ENCODE measurements at regions not wholly inside any gene's neighbourhood (a gene's known extent, or its start where the extent isn't known, plus 50 kb on each side); places are given as distances from the start of the nearest gene placed in this dataset.
"Not testable (repeated sequence)": the region's sequence is repeated elsewhere in the genome, so short reads cannot be mapped to it uniquely, and the experiment has no call there.

DNA sequence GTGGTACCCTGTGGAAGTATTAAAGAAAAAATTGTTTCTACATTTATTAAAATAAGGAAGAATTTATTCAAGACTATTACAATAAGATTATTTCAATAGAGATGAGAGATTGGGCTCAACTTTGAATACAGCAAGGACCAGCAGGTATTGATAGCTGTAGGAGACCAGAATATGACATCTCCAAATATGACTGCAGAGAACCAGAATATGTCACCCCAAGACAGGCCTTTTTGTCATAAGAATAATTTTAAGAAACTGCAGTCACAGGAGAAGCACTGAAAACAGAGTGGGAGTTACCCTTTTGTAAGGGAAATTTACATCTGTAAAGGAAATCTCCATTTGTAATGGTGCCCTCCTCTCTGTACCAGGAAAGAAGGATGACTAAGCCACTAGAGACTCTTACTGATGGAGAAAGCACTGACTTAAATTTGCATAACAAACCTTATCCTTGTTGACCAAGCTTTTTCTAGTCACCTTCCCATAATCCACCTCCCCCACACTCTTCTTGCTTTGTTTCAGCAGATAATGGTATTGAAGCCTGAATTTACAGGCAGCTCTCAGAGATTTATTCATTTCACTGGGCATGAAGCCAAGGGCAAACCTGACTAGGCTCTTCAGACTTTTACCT, 145.1 kb upstream of the RMP24 start:
- peak; percentile 2 for DNase-seq

DNA sequence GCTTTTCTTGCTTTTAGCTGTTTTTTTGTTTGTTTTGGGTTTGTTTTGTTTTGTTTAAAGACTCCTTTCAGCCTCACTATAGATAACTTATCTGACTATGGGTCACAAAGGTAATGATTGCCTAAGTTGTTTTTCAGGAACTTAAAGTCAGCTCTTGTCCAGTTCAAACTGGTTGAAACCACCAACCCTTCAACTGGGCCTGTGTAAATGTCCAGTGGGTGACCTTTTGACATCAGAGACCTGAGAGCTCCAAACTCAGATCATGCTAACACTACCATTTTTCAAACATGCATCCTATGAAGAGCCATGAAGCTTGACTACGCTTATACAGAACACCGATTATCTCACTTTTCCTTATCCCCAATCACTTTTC, 144.6 kb upstream of the RMP24 start:
- no peak for DNase-seq

DNA sequence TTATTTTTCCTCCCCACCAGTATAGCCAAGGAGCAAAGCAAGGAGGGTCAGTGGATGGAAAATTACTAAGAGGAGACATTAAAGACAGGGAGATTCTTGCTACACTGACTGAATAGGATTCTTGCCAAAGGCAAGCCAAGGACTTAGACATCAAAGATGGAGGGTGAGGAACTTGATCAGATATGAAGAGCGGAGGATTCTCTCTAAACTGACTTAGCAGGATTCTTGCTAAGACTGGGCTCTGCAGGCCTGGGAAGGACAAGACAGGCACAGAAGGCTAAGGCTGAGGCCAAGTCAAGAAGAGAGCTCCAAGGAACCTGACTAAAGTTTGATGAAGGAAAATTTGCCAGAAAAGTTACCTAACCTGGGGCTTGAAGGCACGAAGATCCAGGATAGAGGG, 143.9 kb upstream of the RMP24 start:
- no peak for DNase-seq

DNA sequence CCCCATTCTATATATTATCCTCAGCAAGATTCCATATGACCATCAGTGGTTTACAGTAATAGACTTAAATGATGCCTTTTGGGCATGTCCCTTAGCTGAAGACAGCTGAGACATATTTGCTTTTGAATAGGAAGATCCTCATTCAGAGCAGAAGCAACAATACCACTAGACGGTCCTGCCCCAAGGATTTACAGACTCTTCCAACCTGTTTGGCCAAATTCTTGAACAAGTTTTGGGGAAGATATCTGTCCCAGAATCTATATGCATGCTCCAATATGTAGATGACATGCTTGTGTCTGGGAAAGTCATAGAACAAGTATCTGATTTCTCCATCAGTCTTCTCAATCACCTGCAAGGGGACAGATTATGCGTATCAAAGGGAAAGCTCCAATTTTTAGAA, 137.1 kb upstream of the RMP24 start:
- DNase-seq, result no peak

DNA sequence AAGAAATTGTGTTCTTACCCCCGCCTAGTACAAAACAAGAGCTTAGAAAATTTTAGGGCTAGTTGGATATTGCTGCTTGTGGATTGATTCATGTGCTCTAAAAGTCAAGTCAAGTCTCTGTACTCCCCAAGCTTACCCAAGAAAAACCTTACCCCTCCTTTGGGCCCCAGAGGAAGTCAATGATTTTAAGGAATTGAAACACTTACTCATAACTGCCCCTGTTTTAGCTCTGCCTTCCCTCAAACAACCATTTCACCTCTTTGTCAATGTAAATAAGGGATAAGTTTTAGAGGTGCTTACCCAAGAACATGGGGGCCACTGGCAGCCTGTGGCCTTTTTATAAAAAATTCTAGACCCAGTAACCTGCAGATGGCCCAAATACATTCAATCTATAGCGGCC, 136.6 kb upstream of the RMP24 start:
- DNase-seq, result no peak

GRCh38 chr18:35836932-35837331, 135.5 kb upstream of the RMP24 start:
- DNase-seq, result no peak

- DNase-seq, result no peak
Observed at GRCh38 chr18:35837922-35838496, 134.5 kb upstream of the RMP24 start.

GRCh38 chr18:35841283-35841682, 131.2 kb upstream of the RMP24 start:
- peak; percentile 8 for DNase-seq

DNA sequence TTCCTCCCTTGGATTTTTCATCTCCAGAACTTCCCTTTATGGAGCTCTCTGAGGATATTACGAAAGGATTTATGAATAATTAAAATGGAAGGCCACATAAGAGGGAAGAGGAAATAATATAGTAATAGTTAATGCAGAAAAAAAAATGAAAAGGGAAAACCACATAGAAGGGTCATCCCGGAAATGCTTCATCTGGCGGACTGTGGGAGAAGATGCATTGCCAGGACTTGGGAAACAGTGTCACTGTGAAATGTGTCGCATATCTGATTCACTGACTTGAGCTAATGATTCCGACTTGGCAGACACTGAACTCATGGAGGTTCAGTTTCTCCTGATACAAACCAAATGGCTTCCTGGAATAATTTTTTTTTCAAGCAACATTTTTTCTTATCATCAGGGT, 129.9 kb upstream of the RMP24 start:
- DNase-seq, result no peak

- DNase-seq, result not testable (repeated sequence)
Observed at GRCh38 chr18:35848321-35848720, 124.2 kb upstream of the RMP24 start.

DNA sequence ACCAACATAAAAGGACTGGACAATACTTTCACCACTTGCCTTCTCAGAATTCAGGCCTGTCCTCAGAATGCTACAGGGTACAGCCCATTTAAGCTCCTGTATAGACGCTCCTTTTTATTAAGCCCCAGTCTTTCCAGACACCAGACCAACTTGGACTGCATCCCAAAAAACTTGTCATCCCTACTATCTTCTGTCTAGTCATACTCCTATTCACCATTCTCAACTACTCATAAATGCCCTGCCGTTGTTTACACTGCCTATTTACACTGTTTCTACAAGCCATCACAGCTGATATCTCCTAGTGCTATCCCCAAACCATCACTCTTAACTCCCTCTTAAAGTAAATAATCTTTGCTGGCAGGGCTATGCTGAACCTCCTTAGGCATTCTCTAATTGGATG, 123.2 kb upstream of the RMP24 start:
- DNase-seq, result not testable (repeated sequence)

DNA sequence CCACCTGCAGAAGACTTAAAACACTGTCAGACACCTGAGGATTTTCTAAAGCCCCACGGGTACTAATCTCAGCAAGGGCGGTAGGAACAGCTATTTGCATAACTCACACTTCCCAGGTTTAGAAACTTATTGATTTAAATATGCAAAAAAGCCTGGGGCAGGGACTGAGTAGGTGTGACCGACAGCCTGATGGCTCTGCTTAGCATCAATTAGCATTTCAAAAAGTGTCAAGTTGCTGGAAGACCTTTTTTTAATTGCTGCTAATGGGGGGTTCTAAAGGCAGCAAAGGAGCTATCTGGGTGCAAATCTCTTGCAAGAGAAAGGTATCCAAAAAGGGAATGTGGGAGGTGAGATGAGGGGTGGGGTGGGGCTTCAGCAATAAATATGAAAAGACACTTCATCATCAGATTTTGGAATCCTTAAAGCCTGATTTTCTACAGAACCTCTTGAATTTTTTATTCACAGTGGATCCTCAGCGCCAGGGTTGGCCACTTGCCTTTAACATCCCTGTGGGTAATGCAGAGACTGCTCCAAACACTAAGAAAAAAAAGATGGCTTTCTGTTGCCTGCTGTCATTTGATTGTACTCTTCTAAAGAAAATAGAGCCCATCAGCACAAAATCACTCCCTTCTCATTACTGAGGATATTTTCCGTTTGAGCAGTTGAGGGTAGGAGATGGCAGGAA, 121.1 kb upstream of the RMP24 start:
- no peak for DNase-seq

DNA sequence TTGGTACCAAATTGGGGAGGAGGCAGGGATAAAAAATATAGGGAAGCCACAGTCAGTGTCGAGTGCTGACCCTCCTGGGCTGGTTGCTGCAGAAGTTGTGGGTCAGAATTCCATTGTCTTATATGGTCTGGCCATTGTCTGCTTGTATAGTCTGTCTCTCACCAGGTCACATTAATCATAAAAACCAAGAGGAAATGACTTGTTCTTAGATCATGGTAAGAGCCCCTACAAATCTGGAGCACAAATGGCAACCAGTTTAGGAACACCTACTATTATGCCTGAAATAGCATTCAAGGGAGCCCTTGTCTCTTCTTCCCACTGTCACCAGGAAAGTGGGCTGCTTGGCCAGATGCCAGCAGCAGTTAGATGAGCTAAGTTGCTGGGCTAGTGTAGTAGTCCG, 119.7 kb upstream of the RMP24 start:
- DNase-seq, result no peak

DNA sequence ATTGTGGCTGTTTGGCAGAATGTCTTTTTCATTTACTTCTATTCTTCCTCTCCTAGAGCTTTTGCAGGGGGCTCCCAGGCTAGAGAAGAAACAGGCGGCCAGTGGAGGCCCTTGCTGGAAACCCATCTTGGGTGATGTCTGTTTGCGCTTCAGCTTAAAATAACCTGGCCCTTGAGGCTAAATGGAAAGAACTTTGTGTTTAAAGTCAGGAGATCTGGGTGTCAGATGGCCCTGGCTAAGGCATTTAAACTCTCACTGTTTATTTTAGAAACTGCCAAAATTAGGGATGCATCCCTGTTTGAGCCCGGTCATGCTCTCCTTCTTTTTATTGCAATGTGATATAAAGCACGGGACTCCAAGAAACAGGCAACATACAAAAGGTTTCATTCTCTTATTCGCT, 118.4 kb upstream of the RMP24 start:
- no peak for DNase-seq

GRCh38 chr18:35856178-35856577, 116.3 kb upstream of the RMP24 start:
- no peak for DNase-seq

DNA sequence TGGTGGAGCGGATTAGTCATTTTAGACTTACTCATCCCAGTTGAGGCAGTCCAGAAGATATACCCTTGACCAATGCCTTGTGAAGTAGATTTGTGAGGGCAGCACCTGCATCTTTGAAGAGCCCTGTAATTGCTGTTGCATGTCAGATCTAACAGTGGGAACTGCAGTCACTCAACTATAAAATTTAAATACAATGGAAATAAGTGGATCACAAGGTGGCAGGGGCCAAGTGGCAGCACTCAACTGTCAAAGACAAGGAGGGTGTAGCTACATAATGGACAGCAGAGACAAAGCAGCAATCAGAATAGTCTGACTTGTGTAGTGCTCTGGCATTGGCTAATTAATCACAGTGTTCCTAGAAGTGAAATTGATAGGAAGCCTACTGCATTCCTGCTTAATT, 115.8 kb upstream of the RMP24 start:
- DNase-seq, result not testable (repeated sequence)

DNA sequence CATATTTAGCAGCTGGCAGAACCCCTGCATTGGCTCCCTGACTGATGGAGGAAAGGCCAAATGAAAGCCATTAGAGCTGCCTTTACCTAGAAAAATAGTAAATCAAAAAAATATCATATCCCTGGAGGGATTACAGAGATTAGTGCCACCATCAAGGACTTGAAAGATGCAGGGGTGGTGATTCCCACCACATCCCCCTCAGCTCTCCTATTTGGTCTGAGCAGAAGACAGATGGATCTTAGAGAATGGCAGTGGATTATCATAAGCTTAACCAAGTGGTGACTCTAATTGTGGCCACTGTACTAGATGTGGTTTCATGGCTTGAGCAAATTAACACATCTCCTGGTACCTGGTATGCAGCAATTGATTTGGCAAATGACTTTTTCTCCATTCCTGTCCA, 114.9 kb upstream of the RMP24 start:
- not testable (repeated sequence) for DNase-seq

GRCh38 chr18:35861367-35862118, 110.9 kb upstream of the RMP24 start:
- DNase-seq, result peak; percentile 1

DNA sequence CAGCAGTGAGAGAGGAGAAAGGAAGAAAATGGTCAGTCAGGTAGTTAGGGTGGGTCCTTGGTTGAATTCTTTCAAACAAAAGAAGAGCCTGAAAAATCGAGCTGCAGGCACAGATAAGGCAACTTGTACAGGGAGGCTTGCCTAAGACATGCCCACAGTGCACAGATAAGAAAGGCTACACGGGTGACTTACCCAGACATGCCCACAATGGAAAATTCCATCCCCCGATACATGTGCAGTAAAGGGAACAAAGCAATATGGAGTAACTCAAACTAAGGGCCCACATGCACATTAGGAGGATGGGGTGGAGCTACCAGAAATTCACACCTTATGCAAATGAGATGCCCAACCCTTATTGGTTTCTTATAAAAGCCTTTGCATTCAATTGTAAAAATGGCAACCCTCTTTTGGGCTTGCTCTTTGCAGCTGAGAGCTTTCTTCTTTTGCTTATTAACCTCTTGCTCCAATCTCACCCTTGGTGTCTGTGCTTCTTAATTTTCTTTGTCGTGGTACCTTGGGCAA, 110.3 kb upstream of the RMP24 start:
- no peak for DNase-seq

DNA sequence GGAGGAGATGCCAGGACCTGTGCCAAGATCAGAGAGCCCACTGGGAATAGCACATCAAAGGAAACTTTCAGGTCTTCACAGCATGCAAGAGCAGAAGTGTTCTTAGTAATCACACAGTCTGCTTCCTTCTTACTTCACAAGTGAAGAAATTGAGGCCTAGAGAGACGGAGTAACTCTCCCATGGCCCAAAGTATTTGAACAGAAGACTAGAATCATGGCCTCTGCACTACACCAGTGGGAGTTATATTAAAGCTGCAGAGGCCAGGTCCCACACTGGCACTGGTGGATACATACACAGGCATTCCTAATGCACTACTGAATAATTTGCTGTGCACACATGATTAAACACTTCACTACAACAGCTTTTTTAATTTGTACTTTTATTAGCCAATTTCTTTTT, 107.6 kb upstream of the RMP24 start:
- no peak for DNase-seq

DNA sequence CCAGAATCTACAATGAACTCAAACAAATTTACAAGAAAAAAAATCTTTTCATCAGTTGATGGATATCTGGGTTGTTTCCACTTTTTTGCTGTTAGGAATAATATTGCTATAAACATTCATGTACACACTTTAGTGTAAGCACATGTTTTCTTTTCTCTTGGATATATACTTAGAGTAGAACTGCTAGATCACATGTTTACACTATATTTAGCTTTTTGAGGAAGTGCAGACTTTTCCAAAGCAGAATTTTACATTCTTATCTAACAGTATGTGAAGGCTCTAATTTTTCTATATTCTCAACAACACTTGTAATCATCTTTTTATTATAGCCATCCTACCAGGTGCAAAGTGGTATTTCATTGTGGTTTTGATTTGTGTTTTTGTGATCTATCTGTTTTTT, 103.6 kb upstream of the RMP24 start:
- no peak for DNase-seq

DNA sequence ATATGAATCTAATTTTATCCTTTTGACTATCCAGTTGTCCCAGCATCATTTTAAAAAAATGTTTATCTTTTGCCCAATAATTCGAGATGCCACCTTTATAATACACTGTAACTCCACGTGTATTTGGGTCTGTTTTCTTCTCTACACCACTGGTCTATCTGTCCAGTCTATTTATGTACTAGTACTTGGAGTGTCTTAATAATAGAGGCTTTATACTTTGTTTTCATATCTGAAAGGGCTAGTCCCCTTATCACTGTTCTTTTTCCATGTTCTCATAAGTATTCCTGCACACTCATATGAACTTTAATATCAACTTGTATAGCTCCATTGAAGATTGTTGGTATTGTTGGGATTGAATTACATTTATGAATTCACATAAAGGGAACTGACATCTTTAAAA, 101.1 kb upstream of the RMP24 start:
- no peak for DNase-seq

DNA sequence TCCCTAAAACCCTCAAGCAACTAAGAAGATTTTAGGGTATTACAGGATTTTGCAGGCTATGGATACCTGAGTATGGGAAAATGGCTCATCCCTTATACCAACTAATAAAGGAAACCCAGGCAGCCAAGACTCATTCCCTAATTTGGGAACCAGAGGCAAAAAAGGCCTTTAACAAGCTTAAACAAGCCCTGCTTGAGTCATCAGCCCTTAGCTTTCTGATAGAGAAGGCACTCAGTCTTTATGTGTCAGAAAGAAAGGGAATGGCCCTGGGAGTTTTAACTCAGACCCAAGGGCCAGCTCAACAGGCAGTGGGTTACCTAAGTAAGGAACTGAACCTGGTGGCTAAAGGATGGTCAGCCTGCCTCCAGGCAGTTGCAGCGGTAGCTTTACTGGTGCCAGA, 96.9 kb upstream of the RMP24 start:
- no peak for DNase-seq

GRCh38 chr18:35876243-35876642, 96.2 kb upstream of the RMP24 start:
- no peak for DNase-seq
